NCI-H187 treated with DMSO at 0.1 percent for 48 hours (cell line): ENCODE measurements at regions not wholly inside any gene's neighbourhood (a gene's known extent, or its start where the extent isn't known, plus 50 kb on each side); places are given as distances from the start of the nearest gene placed in this dataset.

Experiments used
- DNase-seq: peaks from one replicate; lab custom pipeline; 2025; lab: John Stamatoyannopoulos, UW

- DNase-seq, result no peak
These were observed 1316.9 kb upstream of the TENM3 start for GRCh38 chr4:180926277-180926676.

- DNase-seq, result no peak
These were observed 1310.7 kb upstream of the TENM3 start for GRCh38 chr4:180932370-180933001.

GRCh38 chr4:180937083-180937482, 1306.1 kb upstream of the TENM3 start:
- no peak for DNase-seq

- no peak for DNase-seq
These were observed 1302.5 kb upstream of the TENM3 start for GRCh38 chr4:180940680-180941079.

GRCh38 chr4:180942367-180942916, 1300.8 kb upstream of the TENM3 start:
- DNase-seq, result no peak

GRCh38 chr4:180946188-180946587, 1297.0 kb upstream of the TENM3 start:
- DNase-seq, result no peak

- no peak for DNase-seq
These were observed 1295.8 kb upstream of the TENM3 start for GRCh38 chr4:180947425-180947824.

- DNase-seq, result no peak
These were observed 1293.6 kb upstream of the TENM3 start for GRCh38 chr4:180949424-180950213.

GRCh38 chr4:180950377-180950776, 1292.8 kb upstream of the TENM3 start:
- no peak for DNase-seq

- DNase-seq, result no peak
These were observed 1291.9 kb upstream of the TENM3 start for GRCh38 chr4:180951312-180951711.

- DNase-seq, result no peak
These were observed 1289.6 kb upstream of the TENM3 start for GRCh38 chr4:180953572-180953971.

GRCh38 chr4:180960743-180961401, 1282.3 kb upstream of the TENM3 start:
- DNase-seq, result no peak

- no peak for DNase-seq
These were observed 1280.9 kb upstream of the TENM3 start for GRCh38 chr4:180962268-180962667.

- no peak for DNase-seq
These were observed 1276.9 kb upstream of the TENM3 start for GRCh38 chr4:180966312-180966711.

GRCh38 chr4:180967936-180968335, 1275.3 kb upstream of the TENM3 start:
- DNase-seq, result no peak

GRCh38 chr4:180973894-180974293, 1269.3 kb upstream of the TENM3 start:
- no peak for DNase-seq

GRCh38 chr4:180990931-180991330, 1252.3 kb upstream of the TENM3 start:
- DNase-seq, result no peak

GRCh38 chr4:180993244-180993836, 1249.9 kb upstream of the TENM3 start:
- no peak for DNase-seq

GRCh38 chr4:180994722-180995121, 1248.5 kb upstream of the TENM3 start:
- DNase-seq, result no peak

GRCh38 chr4:180999217-180999616, 1244.0 kb upstream of the TENM3 start:
- DNase-seq, result no peak

GRCh38 chr4:181004056-181004455, 1239.1 kb upstream of the TENM3 start:
- no peak for DNase-seq

- DNase-seq, result no peak
These were observed 1236.5 kb upstream of the TENM3 start for GRCh38 chr4:181006499-181007260.
